ENCODE measurements at regions not wholly inside any gene's neighbourhood (a gene's known extent, or its start where the extent isn't known, plus 50 kb on each side); places are given as distances from the start of the nearest gene placed in this dataset.

- TF ChIP-seq REST (IDR thresholded peaks at IDR 0.05; ENCODE audit: borderline replicate concordance in 1 of 2, low read depth in 1 of 2, low read length in 2 of 2), result no peak
- TF ChIP-seq KDM6A (CRISPR knock-in tag; IDR thresholded peaks at IDR 0.05; ENCODE audit: low read depth), result no peak
- TF ChIP-seq NFIC (IDR thresholded peaks at IDR 0.05; ENCODE audit: low read length), result no peak
- no peak for TF ChIP-seq E2F5 (CRISPR knock-in tag; conservative IDR thresholded peaks at IDR 0.05)
- TF ChIP-seq ZBTB38 (CRISPR knock-in tag; IDR thresholded peaks at IDR 0.05), result no peak
- no peak for TF ChIP-seq ESRRA (CRISPR knock-in tag; IDR thresholded peaks at IDR 0.05; ENCODE audit: low read depth)
- TF ChIP-seq ATF6 (CRISPR knock-in tag; conservative IDR thresholded peaks at IDR 0.05), result no peak
- no peak for TF ChIP-seq FOXA1 (IDR thresholded peaks at IDR 0.05)
- no peak for TF ChIP-seq FOXA1 (CRISPR knock-in tag; IDR thresholded peaks at IDR 0.05)
- no peak for TF ChIP-seq EED (CRISPR knock-in tag; IDR thresholded peaks at IDR 0.05)
- no peak for TF ChIP-seq TAF1 (CRISPR knock-in tag; IDR thresholded peaks at IDR 0.05)
- no peak for TF ChIP-seq ATF2 (CRISPR knock-in tag; IDR thresholded peaks at IDR 0.05)
- TF ChIP-seq ZNF792 (CRISPR knock-in tag; IDR thresholded peaks at IDR 0.05), result no peak
- TF ChIP-seq IKZF4 (CRISPR knock-in tag; IDR thresholded peaks at IDR 0.05; ENCODE audit: borderline replicate concordance, low read depth, not compliant biosample characterization), result no peak
- no peak for TF ChIP-seq MAFK (conservative IDR thresholded peaks at IDR 0.05 in 1 of 2, IDR thresholded peaks at IDR 0.05 in 1 of 2; ENCODE audit: low read length in 2 of 2)
These were observed 364.7 kb downstream of the BCAT1 start for GRCh38 chr12:24584032-24584675.

All from HepG2 (cell line).